Uterus (tissue), 3 donors: ENCODE measurements at regions not wholly inside any gene's neighbourhood (a gene's known extent, or its start where the extent isn't known, plus 50 kb on each side); places are given as distances from the start of the nearest gene placed in this dataset.

Source experiments
- DNase-seq, 2 donors: peaks; one replicate each; pipeline ENCODE4 v3.0.0-alpha.2; 2019 to 2020
- H3K27ac ChIP-seq, 2 donors: fragments of 200-600 bp; sonication (generic); 1 replicate in 1 of 2; 2 replicates in 1 of 2; pipeline ENCODE4 v1.5.1; 2016 to 2018
- H3K27me3 ChIP-seq, 2 donors: fragments of 200-600 bp; sonication (generic); one replicate each; pipeline ENCODE4 v1.5.1; 2018 to 2019; ENCODE audit warnings: control low read depth in 1 of 2
- H3K36me3 ChIP-seq, 2 donors: fragments of 200-600 bp; sonication (generic); one replicate each; pipeline ENCODE4 v1.5.1; 2019; ENCODE audit warnings: control low read depth in 1 of 2
- H3K4me1 ChIP-seq, 2 donors: fragments of 200-600 bp; sonication (generic); one replicate each; pipeline ENCODE4 v1.5.1; 2018 to 2019; ENCODE audit warnings: control low read depth in 1 of 2
- H3K4me3 ChIP-seq, 2 donors: fragments of 200-600 bp; sonication (generic); 1 replicate in 1 of 2; 2 replicates in 1 of 2; pipeline ENCODE4 v1.5.1; 2018 to 2019; ENCODE audit warnings: mild to moderate bottlenecking in 1 of 2
- H3K9me3 ChIP-seq, 2 donors: fragments of 200-600 bp; sonication (generic); one replicate each; pipeline ENCODE4 v1.5.1; 2019; ENCODE audit warnings: control low read depth in 1 of 2
- CTCF ChIP-seq, 4 experiments: fragments of 200-600 bp in 2 of 4; fragments of 450-650 bp in 2 of 4; sonication (generic) in 2 of 4; IDR thresholded peaks; one replicate each; pipeline ENCODE4 v1.5.1; 2016 to 2019; ENCODE audit warnings: antibody characterized with exemption in 4 of 4, mild to moderate bottlenecking in 2 of 4, moderate library complexity in 1 of 4
- POLR2A ChIP-seq, 2 donors: fragments of 450-650 bp; IDR thresholded peaks; one replicate each; pipeline ENCODE4 v1.6.1; 2016; ENCODE audit warnings: antibody characterized with exemption in 2 of 2, mild to moderate bottlenecking in 1 of 2, moderate library complexity in 1 of 2
- intact Hi-C: fragments of 100-400 bp; cut with DNase I; formaldehyde crosslinking; loops from one replicate; pipeline ENCODE4 v1.15.1; 2023; ENCODE audit warnings: low total_unique reads
- donor health status: DM: yes; HTN: yes; CAD: no.

GRCh38 chr20:12902992-12903391 lies 105.8 kb upstream of the SPTLC3 start:
- no peaks in the 10 kb centered on the region for H3K27me3 ChIP-seq
- H3K9me3 ChIP-seq = no peaks in the 10 kb centered on the region
- no peak overlapping the region for H3K27ac ChIP-seq
- H3K4me1 ChIP-seq = no peaks in the 10 kb centered on the region
- H3K4me3 ChIP-seq = no peak overlapping the region
- TF ChIP-seq CTCF (IDR thresholded peaks at IDR 0.05) (no peak), POLR2A (IDR thresholded peaks at IDR 0.05) (no peak)
- intact Hi-C loops = no loop called here
- no peaks in the 10 kb centered on the region for H3K36me3 ChIP-seq
- no peak for DNase-seq

GRCh38 chr20:12906361-12906760 lies 102.4 kb upstream of the SPTLC3 start:
- H3K9me3 ChIP-seq = no peaks in the 10 kb centered on the region
- TF ChIP-seq POLR2A (IDR thresholded peaks at IDR 0.05) = no peak
- no peak for TF ChIP-seq CTCF (IDR thresholded peaks at IDR 0.05)
- no peak overlapping the region for H3K27ac ChIP-seq
- DNase-seq = no peak
- no peaks in the 10 kb centered on the region for H3K4me1 ChIP-seq
- no peak overlapping the region for H3K4me3 ChIP-seq
- H3K36me3 ChIP-seq = no peaks in the 10 kb centered on the region
- intact Hi-C loops = no loop called here
- H3K27me3 ChIP-seq = no peaks in the 10 kb centered on the region

GRCh38 chr20:12911372-12911771 lies 97.4 kb upstream of the SPTLC3 start:
- Histone ChIP-seq H3K36me3 (peaks cover 0 to 2% of the 10 kb centered on the region in 2 donors), H3K27ac (no peak overlapping the region), H3K4me3 (no peak overlapping the region), H3K9me3 (no peaks in the 10 kb centered on the region), H3K4me1 (no peaks in the 10 kb centered on the region), H3K27me3 (no peaks in the 10 kb centered on the region)
- DNase-seq = no peak
- intact Hi-C loops = no loop called here
- TF ChIP-seq POLR2A (IDR thresholded peaks at IDR 0.05) (no peak), CTCF (IDR thresholded peaks at IDR 0.05) (no peak)

GRCh38 chr20:12913781-12914443 lies 94.9 kb upstream of the SPTLC3 start:
- no peak overlapping the region for H3K4me3 ChIP-seq

GRCh38 chr20:12914804-12915203 lies 94.0 kb upstream of the SPTLC3 start:
- H3K27ac ChIP-seq = no peak overlapping the region
- peaks cover 0 to 2% of the 10 kb centered on the region in 2 donors for H3K36me3 ChIP-seq
- no peaks in the 10 kb centered on the region for H3K27me3 ChIP-seq
- no peak overlapping the region for H3K4me3 ChIP-seq
- no peaks in the 10 kb centered on the region for H3K9me3 ChIP-seq
- intact Hi-C loops = no loop called here
- no peak for DNase-seq
- TF ChIP-seq CTCF (IDR thresholded peaks at IDR 0.05) (no peak), POLR2A (IDR thresholded peaks at IDR 0.05) (no peak)
- no peaks in the 10 kb centered on the region for H3K4me1 ChIP-seq

More at GRCh38 chr20:12913781-12914443, 94.9 kb upstream of the SPTLC3 start:
- DNase-seq = no peak
- no peaks in the 10 kb centered on the region for H3K9me3 ChIP-seq
- H3K27ac ChIP-seq = no peak overlapping the region
- no peaks in the 10 kb centered on the region for H3K4me1 ChIP-seq
- TF ChIP-seq POLR2A (IDR thresholded peaks at IDR 0.05) (no peak), CTCF (IDR thresholded peaks at IDR 0.05) (no peak)
- intact Hi-C loops = no loop called here
- H3K36me3 ChIP-seq = peaks cover 0 to 2% of the 10 kb centered on the region in 2 donors
- no peaks in the 10 kb centered on the region for H3K27me3 ChIP-seq
